GM12878 (cell line): ENCODE measurements at regions not wholly inside any gene's neighbourhood (a gene's known extent, or its start where the extent isn't known, plus 50 kb on each side); places are given as distances from the start of the nearest gene placed in this dataset.

ENCODE experiments used
- CREB1 ChIP-seq: IDR thresholded peaks from 2 replicates; pipeline ENCODE4 v1.6.1; 2012; ENCODE audit warnings: low read depth, mild to moderate bottlenecking, inconsistent platforms
- CTCF ChIP-seq, 3 experiments: IDR thresholded peaks in 2 of 3; conservative IDR thresholded peaks in 1 of 3; 2 replicates each; pipeline ENCODE4 v1.5.1; 2011; ENCODE audit warnings: low read depth in 3 of 3, low read length in 3 of 3, mild to moderate bottlenecking in 3 of 3, control low read depth in 2 of 3, moderate library complexity in 2 of 3, inconsistent platforms in 1 of 3, mixed read lengths in 1 of 3; ENCODE audit not compliant: control insufficient read depth in 2 of 3, insufficient read depth in 1 of 3; ENCODE audit errors: extremely low read depth in 1 of 3
- NBN ChIP-seq: fragments of 450-650 bp; IDR thresholded peaks from 2 replicates; pipeline ENCODE4 v1.6.1; 2016
- POLR2AphosphoS5 ChIP-seq: IDR thresholded peaks from 2 replicates; pipeline ENCODE4 v1.6.1; 2011; ENCODE audit warnings: mild to moderate bottlenecking, low read length, inconsistent platforms
- TBL1XR1 ChIP-seq: IDR thresholded peaks from 2 replicates; pipeline ENCODE4 v1.6.1; 2012; ENCODE audit warnings: low read depth, low read length, improper control_type of control experiment
- TCF12 ChIP-seq: IDR thresholded peaks from 2 replicates; pipeline ENCODE4 v1.6.1; 2011; ENCODE audit warnings: low read depth, mild to moderate bottlenecking, low read length
- TF ChIP-seq, protein P1 (sequence below): IDR thresholded peaks from 2 replicates; pipeline ENCODE4 v1.6.1; 2012; ENCODE audit warnings: low read length, inconsistent platforms

DNA sequence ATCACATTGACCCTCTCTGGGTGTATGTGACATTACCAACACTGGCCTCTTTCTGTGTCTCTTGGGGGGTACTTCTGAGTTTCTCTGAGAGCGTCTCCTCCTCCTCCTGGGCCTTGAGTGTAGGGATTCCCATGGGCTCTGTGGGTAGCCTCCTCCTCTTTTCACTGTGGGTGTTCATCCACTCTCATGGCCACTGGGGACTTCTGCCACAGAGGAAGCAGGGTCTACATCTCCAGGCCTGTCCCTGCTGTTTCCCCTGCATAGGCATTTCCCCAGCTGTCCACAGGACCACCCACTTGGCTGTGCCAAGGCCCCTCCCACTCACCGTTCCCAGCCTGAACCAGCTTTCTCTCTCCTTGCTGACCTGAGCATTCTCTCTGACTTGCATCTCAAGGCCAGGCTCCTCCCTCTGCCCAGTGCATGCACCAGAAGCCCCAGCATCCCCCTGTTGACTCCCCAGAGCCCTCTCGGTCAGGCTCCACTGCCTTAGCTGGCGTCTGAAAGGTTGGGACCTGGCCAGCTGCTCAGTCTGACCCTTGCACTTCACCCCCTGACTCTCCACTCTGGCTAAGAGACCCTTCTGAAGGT is 487.6 kb downstream of the GLRX3 start:
- TF ChIP-seq CREB1 = no peak
- TF ChIP-seq, protein P1, sequence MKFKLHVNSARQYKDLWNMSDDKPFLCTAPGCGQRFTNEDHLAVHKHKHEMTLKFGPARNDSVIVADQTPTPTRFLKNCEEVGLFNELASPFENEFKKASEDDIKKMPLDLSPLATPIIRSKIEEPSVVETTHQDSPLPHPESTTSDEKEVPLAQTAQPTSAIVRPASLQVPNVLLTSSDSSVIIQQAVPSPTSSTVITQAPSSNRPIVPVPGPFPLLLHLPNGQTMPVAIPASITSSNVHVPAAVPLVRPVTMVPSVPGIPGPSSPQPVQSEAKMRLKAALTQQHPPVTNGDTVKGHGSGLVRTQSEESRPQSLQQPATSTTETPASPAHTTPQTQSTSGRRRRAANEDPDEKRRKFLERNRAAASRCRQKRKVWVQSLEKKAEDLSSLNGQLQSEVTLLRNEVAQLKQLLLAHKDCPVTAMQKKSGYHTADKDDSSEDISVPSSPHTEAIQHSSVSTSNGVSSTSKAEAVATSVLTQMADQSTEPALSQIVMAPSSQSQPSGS = no peak
- TF ChIP-seq CTCF (IDR thresholded peaks at IDR 0.05 in 2 of 3, conservative IDR thresholded peaks at IDR 0.05 in 1 of 3; ENCODE audit: control insufficient read depth in 2 of 3, extremely low read depth in 1 of 3, insufficient read depth in 1 of 3, low read depth in 3 of 3, low read length in 3 of 3) = no peak
- no peak for TF ChIP-seq POLR2AphosphoS5
- TF ChIP-seq TBL1XR1 = no peak
- TF ChIP-seq TCF12 = no peak
- TF ChIP-seq NBN = no peak
